ENCODE measurements at regions not wholly inside any gene's neighbourhood (a gene's known extent, or its start where the extent isn't known, plus 50 kb on each side); places are given as distances from the start of the nearest gene placed in this dataset.

DNA sequence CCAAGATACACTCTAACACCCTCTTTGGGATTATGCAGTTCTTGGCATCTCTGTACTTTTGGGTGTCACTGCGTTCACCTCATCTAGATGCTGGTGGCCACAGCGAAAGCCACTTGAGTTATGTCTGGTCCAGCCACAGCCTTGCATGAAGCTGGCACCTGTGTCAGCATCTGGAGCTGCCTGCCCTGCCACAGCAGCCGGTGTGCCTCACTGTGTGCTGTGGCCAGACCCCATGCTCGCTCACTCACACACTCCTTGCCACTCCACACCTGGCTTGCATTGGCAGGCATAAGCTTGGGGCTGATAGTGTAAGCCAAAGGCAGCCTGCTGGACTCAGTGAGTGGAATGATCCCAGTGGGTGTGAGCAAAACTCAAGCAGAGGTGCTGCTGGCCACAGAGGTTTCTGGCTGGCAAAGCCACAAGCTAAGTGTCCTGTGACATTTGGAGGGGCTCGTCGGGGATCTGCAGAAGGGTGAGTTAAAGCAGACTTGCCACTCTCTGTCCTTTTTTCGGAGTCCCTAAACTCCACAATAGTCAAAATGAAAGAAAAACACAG lies 442.7 kb upstream of the CDH8 start:
- Mint-ChIP-seq H3K27me3 (no peaks in the 10 kb centered on the region), H3K27ac (no peak overlapping the region), H3K36me3 (no peaks in the 10 kb centered on the region), H3K4me3 (no peak overlapping the region), H3K4me1 (no peaks in the 10 kb centered on the region), H3K9me3 (peaks cover 0 to 8% of the 10 kb centered on the region in 2 donors)
- DNase-seq = no peak
- ATAC-seq (replicated peaks) = no peak

DNA sequence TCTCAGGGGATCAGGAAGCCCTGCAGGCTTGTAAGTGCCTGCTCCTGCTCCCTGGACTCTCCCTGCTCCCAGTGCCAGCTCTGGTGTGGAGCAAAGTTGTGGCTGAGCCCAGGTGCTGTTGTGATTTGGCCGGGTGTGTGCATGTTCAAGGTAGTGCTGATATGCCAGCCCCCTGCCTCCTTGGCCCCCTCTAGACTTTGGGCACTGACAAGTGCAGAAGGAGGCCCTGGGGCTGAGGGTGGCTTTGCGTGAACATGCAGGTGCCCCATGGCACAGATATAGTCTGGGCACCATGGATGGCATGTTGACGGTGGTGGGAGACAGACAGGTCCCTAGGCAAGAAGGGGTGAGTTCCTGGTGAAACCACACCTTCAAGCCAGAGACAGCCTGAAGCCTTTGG lies 441.6 kb upstream of the CDH8 start:
- peaks cover 5 to 7% of the 10 kb centered on the region in 2 donors for H3K9me3 Mint-ChIP-seq
- H3K27ac Mint-ChIP-seq = no peak overlapping the region
- no peak overlapping the region for H3K4me3 Mint-ChIP-seq
- ATAC-seq (replicated peaks) (no peak), DNase-seq (no peak)
- H3K36me3 Mint-ChIP-seq = no peaks in the 10 kb centered on the region
- H3K4me1 Mint-ChIP-seq = no peaks in the 10 kb centered on the region
- no peaks in the 10 kb centered on the region for H3K27me3 Mint-ChIP-seq

DNA sequence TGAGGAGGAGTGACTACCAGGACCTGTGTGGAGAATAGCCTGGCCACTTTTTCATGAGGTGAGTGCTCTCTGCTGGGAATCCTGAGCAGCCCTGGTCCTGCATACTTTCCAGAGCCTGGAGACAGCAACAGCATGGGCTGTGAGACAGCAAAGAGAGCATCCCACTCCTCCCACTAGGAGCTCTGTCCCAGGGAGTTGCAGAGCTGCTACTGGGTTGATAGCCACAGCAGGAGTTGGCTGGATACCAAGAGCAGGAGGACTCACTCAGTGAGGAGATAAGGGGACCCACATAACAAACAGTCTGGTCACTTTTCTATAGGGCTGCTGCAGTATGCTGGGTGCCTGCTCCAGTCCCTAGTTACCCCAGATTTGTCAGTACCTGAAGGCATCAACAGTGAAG lies 439.3 kb upstream of the CDH8 start:
- DNase-seq (no peak), ATAC-seq (replicated peaks) (no peak)
- Mint-ChIP-seq H3K9me3 (peaks cover 18% of the 10 kb centered on the region in 2 donors), H3K4me3 (no peak overlapping the region), H3K27ac (no peak overlapping the region), H3K27me3 (no peaks in the 10 kb centered on the region), H3K4me1 (no peaks in the 10 kb centered on the region), H3K36me3 (no peaks in the 10 kb centered on the region)

DNA sequence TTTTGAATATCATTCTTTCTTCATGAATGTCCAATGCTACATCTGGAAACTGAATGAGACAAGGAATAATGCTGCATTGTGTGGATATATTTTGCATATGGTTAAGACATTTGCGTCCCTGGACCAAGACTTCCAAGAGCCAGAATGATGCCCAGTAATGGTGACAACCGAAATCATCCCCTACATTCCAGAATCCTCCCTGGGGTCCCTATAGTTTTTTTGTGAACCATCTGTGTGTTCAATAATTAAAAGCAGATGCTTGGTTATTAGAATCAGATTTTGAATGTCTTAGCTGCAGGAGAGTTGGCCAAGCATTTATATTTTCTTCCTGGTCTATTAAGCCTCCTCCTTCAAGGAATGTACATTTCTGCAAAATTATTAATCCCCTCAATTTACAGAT lies 426.7 kb upstream of the CDH8 start:
- peaks cover 9 to 10% of the 10 kb centered on the region in 2 donors for H3K9me3 Mint-ChIP-seq
- H3K36me3 Mint-ChIP-seq = no peaks in the 10 kb centered on the region
- no peak overlapping the region for H3K4me3 Mint-ChIP-seq
- no peaks in the 10 kb centered on the region for H3K27me3 Mint-ChIP-seq
- ATAC-seq (replicated peaks) (no peak), DNase-seq (no peak)
- H3K4me1 Mint-ChIP-seq = no peaks in the 10 kb centered on the region
- H3K27ac Mint-ChIP-seq = no peak overlapping the region

DNA sequence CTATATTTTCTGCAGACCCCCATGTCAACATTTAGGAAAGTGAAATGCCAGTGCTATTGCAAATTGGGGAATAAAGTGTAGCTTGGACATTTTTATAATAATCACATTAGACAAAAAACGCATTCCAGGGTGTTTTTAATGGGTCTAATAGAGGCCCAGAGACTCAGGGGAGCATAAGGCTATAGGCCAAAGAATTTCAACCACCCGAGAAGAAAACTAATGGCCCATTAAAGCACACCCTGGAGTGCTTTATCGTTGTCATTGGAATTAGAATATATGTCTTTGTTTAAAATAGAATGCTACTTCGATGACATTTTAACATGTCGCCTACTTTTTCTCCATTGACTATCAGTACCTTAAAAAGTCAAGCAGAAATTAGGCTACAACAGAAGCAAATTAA lies 414.1 kb upstream of the CDH8 start:
- Mint-ChIP-seq H3K4me1 (no peaks in the 10 kb centered on the region), H3K27me3 (no peaks in the 10 kb centered on the region), H3K36me3 (no peaks in the 10 kb centered on the region), H3K9me3 (peaks cover 3 to 12% of the 10 kb centered on the region in 2 donors), H3K27ac (no peak overlapping the region), H3K4me3 (no peak overlapping the region)
- DNase-seq (no peak), ATAC-seq (replicated peaks) (no peak)

DNA sequence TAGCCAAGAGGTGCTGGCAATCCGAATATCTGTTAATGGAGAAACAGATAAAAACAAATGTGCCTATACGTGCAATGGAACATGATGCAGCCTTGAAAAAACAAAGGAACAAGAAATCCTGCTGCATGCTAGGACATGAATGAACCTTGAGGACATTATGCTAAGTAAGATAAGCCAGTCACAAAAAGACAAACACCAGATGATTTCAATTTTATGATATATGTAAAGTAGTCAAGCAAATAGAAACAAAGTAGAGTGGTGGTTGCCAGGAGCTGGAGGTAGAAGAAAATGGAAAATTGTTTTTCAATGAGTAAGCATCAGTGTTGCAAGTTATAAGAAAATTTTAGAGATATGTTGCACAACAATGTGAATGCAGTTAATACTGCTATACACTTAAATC lies 409.7 kb upstream of the CDH8 start:
- no peaks in the 10 kb centered on the region for H3K36me3 Mint-ChIP-seq

DNA sequence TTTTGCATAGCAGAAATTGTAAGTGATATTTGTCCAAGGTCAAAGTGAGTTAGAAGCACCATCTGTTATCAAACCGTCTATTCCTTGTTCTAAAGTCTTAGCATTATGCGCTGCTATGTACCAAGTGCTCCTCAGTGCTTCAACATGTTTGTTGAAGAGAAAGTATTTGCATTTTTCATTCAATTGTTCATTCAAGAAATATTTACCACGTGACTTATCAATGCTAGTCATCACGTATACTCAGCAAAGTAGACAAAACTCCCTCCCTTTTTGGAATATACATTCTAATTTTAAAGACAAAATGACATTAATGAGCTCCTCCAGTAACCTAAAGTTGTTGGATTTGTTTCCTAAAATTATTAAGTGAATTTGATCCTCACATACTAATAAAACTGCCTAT lies 388.0 kb upstream of the CDH8 start:
- Mint-ChIP-seq H3K27ac (no peak overlapping the region), H3K27me3 (no peaks in the 10 kb centered on the region), H3K9me3 (peaks cover 7 to 8% of the 10 kb centered on the region in 2 donors), H3K36me3 (peaks cover 0 to 2% of the 10 kb centered on the region in 2 donors), H3K4me1 (no peaks in the 10 kb centered on the region), H3K4me3 (no peak overlapping the region)
- no peak for ATAC-seq (replicated peaks)
- DNase-seq = no peak

More for the DNA sequence above, 409.7 kb upstream of the CDH8 start:
- Mint-ChIP-seq H3K27ac (no peak overlapping the region), H3K9me3 (peaks cover 6 to 12% of the 10 kb centered on the region in 2 donors), H3K4me3 (no peak overlapping the region), H3K27me3 (no peaks in the 10 kb centered on the region), H3K4me1 (no peaks in the 10 kb centered on the region)
- ATAC-seq (replicated peaks) = no peak
- no peak for DNase-seq

DNA sequence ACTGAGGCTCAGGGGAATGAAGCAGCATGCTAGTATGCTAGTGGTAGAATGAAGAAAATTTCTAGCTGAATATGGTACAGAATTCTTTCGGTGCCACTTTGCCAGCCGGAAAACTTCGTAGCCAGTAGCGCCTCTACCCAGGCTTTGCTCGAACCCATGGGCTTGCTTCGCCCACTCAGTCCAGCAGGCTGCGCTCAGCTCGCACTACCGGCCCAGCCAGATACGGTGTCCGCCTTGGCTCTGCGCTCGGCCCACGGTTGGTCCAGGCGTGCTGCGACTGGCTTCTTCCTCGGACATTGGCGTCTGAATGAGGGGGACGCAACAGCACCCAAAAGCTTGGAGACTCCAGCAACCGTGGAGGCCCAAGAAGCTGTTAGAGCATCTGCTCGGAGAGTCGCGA lies 372.5 kb upstream of the CDH8 start:
- peaks cover 7 to 9% of the 10 kb centered on the region in 2 donors for H3K9me3 Mint-ChIP-seq
- DNase-seq (no peak), ATAC-seq (replicated peaks) (no peak)
- H3K4me1 Mint-ChIP-seq = no peaks in the 10 kb centered on the region
- no peaks in the 10 kb centered on the region for H3K27me3 Mint-ChIP-seq
- H3K36me3 Mint-ChIP-seq = no peaks in the 10 kb centered on the region
- no peak overlapping the region for H3K4me3 Mint-ChIP-seq
- H3K27ac Mint-ChIP-seq = no peak overlapping the region

DNA sequence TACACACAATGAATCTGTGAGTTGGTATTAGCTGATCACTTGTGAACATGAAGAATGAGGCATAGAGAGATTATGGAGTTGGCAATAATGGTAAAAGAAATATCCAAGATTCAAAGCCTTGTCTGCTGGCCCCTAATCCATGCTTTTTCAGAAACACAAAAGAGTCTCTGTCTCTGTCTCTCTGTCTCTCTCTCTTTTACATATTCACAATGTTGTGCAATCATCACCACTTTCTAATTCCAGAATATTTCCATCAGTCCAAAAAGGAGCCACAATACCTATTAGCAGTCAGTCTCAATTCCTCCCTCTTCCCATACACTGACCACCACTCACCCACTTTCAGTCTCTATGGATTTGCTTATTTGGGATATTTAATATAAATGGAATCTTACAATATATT lies 370.1 kb upstream of the CDH8 start:
- ATAC-seq (replicated peaks) = no peak
- Mint-ChIP-seq H3K36me3 (no peaks in the 10 kb centered on the region), H3K27ac (no peak overlapping the region), H3K27me3 (no peaks in the 10 kb centered on the region), H3K4me1 (no peaks in the 10 kb centered on the region), H3K9me3 (no peaks in the 10 kb centered on the region), H3K4me3 (no peak overlapping the region)
- no peak for DNase-seq

DNA sequence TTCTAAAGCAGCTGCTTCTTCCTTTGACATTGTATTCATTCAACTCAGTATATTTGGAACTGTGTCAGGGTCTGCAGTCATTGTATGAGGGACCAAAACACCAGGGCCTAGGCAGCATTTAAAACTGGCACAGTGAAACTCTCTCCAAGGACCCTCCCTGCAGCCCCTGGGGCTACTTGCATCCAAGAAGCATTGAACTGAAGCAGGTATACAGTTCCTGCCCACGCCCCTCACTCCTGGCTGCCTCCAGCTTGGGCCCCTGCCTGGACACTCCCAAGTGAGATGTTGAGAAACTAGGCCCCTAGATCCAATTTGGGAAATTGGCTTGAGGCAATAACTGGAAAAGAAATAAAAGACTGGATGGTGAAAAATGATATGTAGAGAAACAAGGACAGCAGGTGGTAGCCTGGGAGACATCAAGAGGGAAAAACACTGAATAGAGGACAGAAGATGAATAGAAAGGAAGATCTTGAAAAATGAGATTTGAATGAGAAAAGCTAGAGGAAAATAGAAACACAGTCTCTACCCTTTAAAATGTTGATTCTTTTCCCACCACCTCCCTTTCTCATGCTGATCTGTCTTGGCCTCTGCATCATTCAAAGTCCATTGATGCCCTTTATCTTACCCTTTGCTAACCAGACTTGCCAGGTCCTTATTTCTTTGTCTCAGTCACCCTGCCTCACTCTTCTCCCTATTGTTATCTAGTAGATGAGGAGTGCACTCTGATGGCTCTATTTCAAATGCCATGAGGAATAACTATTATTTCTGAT lies 368.8 kb upstream of the CDH8 start:
- no peak overlapping the region for H3K4me3 Mint-ChIP-seq
- no peaks in the 10 kb centered on the region for H3K4me1 Mint-ChIP-seq
- no peak for DNase-seq
- peaks cover 1 to 4% of the 10 kb centered on the region in 2 donors for H3K9me3 Mint-ChIP-seq
- no peak for ATAC-seq (replicated peaks)
- H3K27me3 Mint-ChIP-seq = no peaks in the 10 kb centered on the region
- no peak overlapping the region for H3K27ac Mint-ChIP-seq
- H3K36me3 Mint-ChIP-seq = no peaks in the 10 kb centered on the region

DNA sequence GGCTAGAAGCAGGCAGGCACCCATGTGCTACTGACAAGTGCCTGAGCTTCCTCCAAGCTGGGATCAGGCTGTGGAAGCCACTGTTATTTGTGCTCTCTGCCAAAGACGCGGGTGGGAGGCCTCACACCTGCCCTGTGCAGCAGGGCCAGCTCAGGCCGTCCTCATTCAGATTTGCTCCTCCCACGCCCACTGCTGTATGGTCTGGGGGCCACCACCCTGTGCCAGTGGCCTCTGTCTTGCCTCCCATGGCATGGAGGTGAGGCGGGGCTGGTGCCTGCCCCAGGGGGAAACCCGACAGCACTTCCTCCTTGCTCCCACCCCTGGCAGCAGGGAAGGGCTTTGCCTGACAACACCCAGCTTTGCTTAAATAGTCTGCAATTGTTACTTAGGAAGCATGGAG lies 356.5 kb upstream of the CDH8 start:
- Mint-ChIP-seq H3K27ac (no peak overlapping the region), H3K4me3 (no peak overlapping the region), H3K36me3 (no peaks in the 10 kb centered on the region), H3K27me3 (no peaks in the 10 kb centered on the region), H3K9me3 (peaks cover 3 to 5% of the 10 kb centered on the region in 2 donors), H3K4me1 (no peaks in the 10 kb centered on the region)
- ATAC-seq (replicated peaks) = no peak
- DNase-seq = no peak

DNA sequence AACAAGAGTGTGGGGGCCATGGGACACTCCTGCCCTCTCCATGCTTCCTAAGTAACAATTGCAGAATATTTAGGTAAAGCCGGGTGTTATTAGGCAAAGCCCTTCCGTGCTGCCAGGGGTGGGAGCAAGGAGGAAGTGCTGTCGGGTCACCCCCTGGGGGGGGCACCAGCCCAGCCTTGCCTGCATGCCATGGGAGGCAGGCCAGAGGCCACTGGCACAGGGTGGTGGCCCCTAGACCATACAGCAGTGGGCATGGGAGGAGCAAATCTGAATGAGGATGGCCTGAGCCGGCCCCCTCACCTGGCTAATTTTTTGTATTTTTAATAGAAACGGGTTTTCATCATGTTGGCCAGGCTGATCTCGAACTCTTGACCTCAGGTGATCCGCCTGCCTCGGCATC lies 355.7 kb upstream of the CDH8 start:
- H3K9me3 Mint-ChIP-seq = peaks cover 3 to 5% of the 10 kb centered on the region in 2 donors
- H3K4me3 Mint-ChIP-seq = no peak overlapping the region
- ATAC-seq (replicated peaks) (no peak), DNase-seq (no peak)
- H3K27ac Mint-ChIP-seq = no peak overlapping the region
- H3K4me1 Mint-ChIP-seq = no peaks in the 10 kb centered on the region
- H3K27me3 Mint-ChIP-seq = no peaks in the 10 kb centered on the region
- no peaks in the 10 kb centered on the region for H3K36me3 Mint-ChIP-seq

DNA sequence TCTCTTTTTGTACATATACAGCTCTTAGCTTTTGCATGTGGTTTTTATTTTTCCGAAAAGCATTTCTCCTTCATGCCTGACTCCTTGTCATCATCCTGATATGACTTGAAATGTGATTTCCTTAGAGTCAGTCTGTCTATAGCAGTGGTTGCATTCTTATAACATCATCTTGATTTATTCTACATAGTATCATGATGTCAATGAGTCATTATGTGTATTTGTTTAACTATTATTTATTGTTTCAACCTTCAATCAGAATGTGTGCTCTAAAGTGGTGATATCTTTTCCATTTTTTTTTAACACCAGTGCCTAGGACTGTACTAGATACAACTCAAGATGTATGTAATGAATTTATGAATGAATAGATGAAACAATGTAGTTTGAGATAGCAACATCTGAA lies 354.9 kb upstream of the CDH8 start:
- no peak for ATAC-seq (replicated peaks)
- Mint-ChIP-seq H3K36me3 (no peaks in the 10 kb centered on the region), H3K27me3 (no peaks in the 10 kb centered on the region), H3K4me1 (no peaks in the 10 kb centered on the region), H3K9me3 (peaks cover 3 to 5% of the 10 kb centered on the region in 2 donors), H3K4me3 (no peak overlapping the region), H3K27ac (no peak overlapping the region)
- DNase-seq = no peak

DNA sequence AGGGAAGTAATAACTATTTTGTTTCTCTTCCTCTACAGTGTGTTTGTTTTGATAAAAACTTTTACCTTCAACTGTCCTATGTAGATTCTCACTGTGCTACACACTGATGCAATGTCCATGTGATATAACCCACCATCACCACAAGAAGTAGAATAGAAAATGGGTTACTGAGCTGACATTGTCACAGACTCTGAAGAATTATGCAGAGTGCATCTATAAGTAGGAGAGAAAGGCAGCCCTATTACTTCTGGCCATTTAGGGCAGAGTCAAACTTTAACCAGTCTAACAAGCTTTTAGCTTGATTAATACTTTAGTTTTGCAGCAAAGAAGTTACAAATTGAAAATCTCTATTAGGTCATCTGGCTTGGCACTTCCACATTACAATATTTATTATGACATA lies 354.0 kb upstream of the CDH8 start:
- Mint-ChIP-seq H3K27me3 (no peaks in the 10 kb centered on the region), H3K4me1 (no peaks in the 10 kb centered on the region), H3K9me3 (peaks cover 3 to 5% of the 10 kb centered on the region in 2 donors), H3K36me3 (no peaks in the 10 kb centered on the region), H3K4me3 (no peak overlapping the region), H3K27ac (no peak overlapping the region)
- no peak for ATAC-seq (replicated peaks)
- no peak for DNase-seq

DNA sequence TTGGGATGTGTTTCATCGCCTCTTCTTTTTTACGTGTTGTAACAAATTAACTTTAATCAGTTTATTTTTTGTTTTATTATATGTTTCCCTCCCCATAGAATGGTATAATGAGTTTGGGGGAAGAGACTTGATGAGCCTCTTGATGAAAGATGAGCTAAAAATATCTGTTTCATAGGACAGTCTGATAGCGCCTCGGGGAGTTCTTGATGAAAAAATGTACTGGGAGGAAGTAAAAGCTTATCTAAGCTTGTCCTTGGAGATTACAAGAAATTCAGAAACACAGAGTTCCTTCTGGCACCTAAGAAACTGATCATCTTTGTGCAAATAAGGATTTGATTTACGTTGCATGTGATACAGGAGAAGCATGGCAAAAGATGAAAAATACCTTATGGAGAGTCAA lies 350.2 kb upstream of the CDH8 start:
- no peaks in the 10 kb centered on the region for H3K36me3 Mint-ChIP-seq
- DNase-seq = no peak
- H3K27ac Mint-ChIP-seq = no peak overlapping the region
- ATAC-seq (replicated peaks) = no peak
- no peak overlapping the region for H3K4me3 Mint-ChIP-seq
- no peaks in the 10 kb centered on the region for H3K27me3 Mint-ChIP-seq
- peaks cover 3 to 5% of the 10 kb centered on the region in 2 donors for H3K9me3 Mint-ChIP-seq
- no peaks in the 10 kb centered on the region for H3K4me1 Mint-ChIP-seq
